Neural cell (in vitro differentiated cells): ENCODE measurements at regions not wholly inside any gene's neighbourhood (a gene's known extent, or its start where the extent isn't known, plus 50 kb on each side); places are given as distances from the start of the nearest gene placed in this dataset.

Experiments
- EZH2 ChIP-seq: fragments of 200-600, 300-800 bp; shearing (Covaris generic), sonication (generic); IDR thresholded peaks from 2 replicates; pipeline ENCODE4 v1.6.1; 2014; ENCODE audit warnings: antibody characterized with exemption, low read length, borderline replicate concordance, mild to moderate bottlenecking; ENCODE audit not compliant: insufficient read depth, poor library complexity, severe bottlenecking
- POLR2AphosphoS5 ChIP-seq: IDR thresholded peaks from 2 replicates; pipeline ENCODE4 v1.6.1; 2012
- TAF1 ChIP-seq: IDR thresholded peaks from 2 replicates; pipeline ENCODE4 v1.6.1; 2012; ENCODE audit warnings: low read depth
- TF ChIP-seq, protein P1 (sequence below): fragments of 450-650 bp; IDR thresholded peaks from 2 replicates; pipeline ENCODE4 v1.5.1; 2014; ENCODE audit warnings: antibody characterized with exemption, mild to moderate bottlenecking, moderate library complexity; ENCODE audit not compliant: poor library complexity, severe bottlenecking

DNA sequence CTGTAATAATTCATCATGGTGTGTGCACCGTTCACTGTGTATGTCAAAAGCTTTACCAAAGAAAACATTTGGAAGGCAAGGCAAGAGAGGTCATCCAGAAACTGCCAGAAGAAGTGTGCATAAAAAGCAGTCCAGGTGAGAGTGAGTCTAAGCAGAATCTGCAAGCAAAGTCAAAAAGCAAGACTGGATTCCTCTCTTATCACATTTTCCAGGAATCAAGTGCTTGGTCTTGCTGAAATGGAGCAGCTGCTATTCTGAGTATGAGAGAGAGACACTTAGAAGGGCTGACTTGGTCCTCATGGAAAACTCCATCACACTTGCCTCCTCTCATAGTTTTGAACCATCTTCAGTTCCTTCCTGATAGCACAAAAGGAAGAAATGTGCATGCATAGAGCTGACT is 231.3 kb downstream of the ANAPC1 start:
- TF ChIP-seq, protein P1, sequence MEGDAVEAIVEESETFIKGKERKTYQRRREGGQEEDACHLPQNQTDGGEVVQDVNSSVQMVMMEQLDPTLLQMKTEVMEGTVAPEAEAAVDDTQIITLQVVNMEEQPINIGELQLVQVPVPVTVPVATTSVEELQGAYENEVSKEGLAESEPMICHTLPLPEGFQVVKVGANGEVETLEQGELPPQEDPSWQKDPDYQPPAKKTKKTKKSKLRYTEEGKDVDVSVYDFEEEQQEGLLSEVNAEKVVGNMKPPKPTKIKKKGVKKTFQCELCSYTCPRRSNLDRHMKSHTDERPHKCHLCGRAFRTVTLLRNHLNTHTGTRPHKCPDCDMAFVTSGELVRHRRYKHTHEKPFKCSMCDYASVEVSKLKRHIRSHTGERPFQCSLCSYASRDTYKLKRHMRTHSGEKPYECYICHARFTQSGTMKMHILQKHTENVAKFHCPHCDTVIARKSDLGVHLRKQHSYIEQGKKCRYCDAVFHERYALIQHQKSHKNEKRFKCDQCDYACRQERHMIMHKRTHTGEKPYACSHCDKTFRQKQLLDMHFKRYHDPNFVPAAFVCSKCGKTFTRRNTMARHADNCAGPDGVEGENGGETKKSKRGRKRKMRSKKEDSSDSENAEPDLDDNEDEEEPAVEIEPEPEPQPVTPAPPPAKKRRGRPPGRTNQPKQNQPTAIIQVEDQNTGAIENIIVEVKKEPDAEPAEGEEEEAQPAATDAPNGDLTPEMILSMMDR, result no peak
- no peak for TF ChIP-seq POLR2AphosphoS5
- TF ChIP-seq TAF1, result no peak
- no peak for TF ChIP-seq EZH2
